ENCODE measurements at regions not wholly inside any gene's neighbourhood (a gene's known extent, or its start where the extent isn't known, plus 50 kb on each side); places are given as distances from the start of the nearest gene placed in this dataset.

- TF ChIP-seq GATA2 (IDR thresholded peaks at IDR 0.05; ENCODE audit: low read depth, low read length) (no peak), GATA3 (IDR thresholded peaks at IDR 0.05; ENCODE audit: low read depth, low read length) (no peak)
These were observed 559.8 kb upstream of the SLC35B3 start for GRCh38 chr6:8995156-8995555.

Measured in SH-SY5Y (cell line).